ENCODE measurements at regions not wholly inside any gene's neighbourhood (a gene's known extent, or its start where the extent isn't known, plus 50 kb on each side); places are given as distances from the start of the nearest gene placed in this dataset.

GRCh38 chr13:79777504-79777903, 296.5 kb downstream of the NDFIP2 start:
- intact Hi-C loops (cut with micrococcal nuclease): loop anchor here (5.0 kb wide), 1 partner anchor 565 kb away; the partner anchor contains the start of gene SPRY2
- H3K27ac Mint-ChIP-seq: no peak overlapping the region
- H3K36me3 Mint-ChIP-seq (ENCODE audit: low read depth): no peaks in the 10 kb centered on the region
- POLR2A ChIA-PET: no interaction called here
- H3K9me3 Mint-ChIP-seq: no peaks in the 10 kb centered on the region
- H3K4me1 Mint-ChIP-seq: no peaks in the 10 kb centered on the region
- H3K4me3 Mint-ChIP-seq: no peak overlapping the region
- no peak for ATAC-seq (ENCODE audit: low read depth)
- no peak for DNase-seq
- peaks cover 2% of the 10 kb centered on the region for H3K27me3 Mint-ChIP-seq
- CTCF ChIA-PET: no interaction called here
- TF ChIP-seq CTCF (IDR thresholded peaks at IDR 0.05): no peak

- no peaks in the 10 kb centered on the region for H3K36me3 Mint-ChIP-seq (ENCODE audit: low read depth)
- CTCF ChIA-PET: interaction anchor here (1.2 to 1.6 kb wide), 2 partner anchors 565 to 586 kb away, joined by 3 to 7 read pairs; no protein-coding TSS in a partner anchor
Observed at GRCh38 chr13:79776531-79777295, 295.8 kb downstream of the NDFIP2 start.

DNA sequence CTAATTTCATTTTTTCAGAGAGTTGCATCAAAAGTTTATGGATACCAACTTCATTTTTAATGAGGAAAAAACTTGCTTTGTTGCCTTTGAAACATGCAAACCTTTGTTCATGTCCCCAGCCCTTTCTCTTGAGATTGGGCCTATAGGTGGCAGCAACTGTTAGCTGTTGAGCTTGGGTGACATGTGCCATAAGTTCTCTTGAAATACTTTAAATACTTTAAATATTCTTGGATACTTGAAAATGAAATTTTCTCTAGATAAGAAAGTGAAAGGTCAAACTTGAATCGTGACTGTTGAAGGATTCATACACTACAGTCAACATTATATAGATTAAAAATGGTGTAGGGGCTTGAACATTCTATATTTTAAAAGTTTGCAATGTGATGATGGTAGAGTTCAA, 294.9 kb downstream of the NDFIP2 start:
- Mint-ChIP-seq H3K4me3 (no peak overlapping the region), H3K4me1 (no peaks in the 10 kb centered on the region), H3K9me3 (peaks cover 7% of the 10 kb centered on the region), H3K27ac (no peak overlapping the region), H3K27me3 (peaks cover 2% of the 10 kb centered on the region), H3K36me3 (ENCODE audit: low read depth) (peaks cover 1% of the 10 kb centered on the region)
- CTCF ChIA-PET: interaction anchor here (1.2 to 1.6 kb wide), 2 partner anchors 566 to 587 kb away, joined by 3 to 7 read pairs; no protein-coding TSS in a partner anchor
- intact Hi-C loops (cut with micrococcal nuclease): loop anchor here (1.0 to 5.0 kb wide), 4 partner anchors 197 to 1241 kb away; partner anchors contain the start of gene SPRY2
- DNase-seq (no peak), ATAC-seq (ENCODE audit: low read depth) (no peak)
- POLR2A ChIA-PET: no interaction called here
- no peak for TF ChIP-seq CTCF (IDR thresholded peaks at IDR 0.05)

More at GRCh38 chr13:79776531-79777295, 295.8 kb downstream of the NDFIP2 start:
- no peaks in the 10 kb centered on the region for H3K4me1 Mint-ChIP-seq
- peaks cover under 1% of the 10 kb centered on the region for H3K9me3 Mint-ChIP-seq
- ATAC-seq (ENCODE audit: low read depth): no peak
- no peak overlapping the region for H3K27ac Mint-ChIP-seq
- H3K4me3 Mint-ChIP-seq: no peak overlapping the region
- intact Hi-C loops (cut with micrococcal nuclease): loop anchor here (1.0 to 5.0 kb wide), 2 partner anchors 197 to 566 kb away; partner anchors contain the start of gene SPRY2
- POLR2A ChIA-PET: no interaction called here
- peaks cover 2% of the 10 kb centered on the region for H3K27me3 Mint-ChIP-seq
- no peak for TF ChIP-seq CTCF (IDR thresholded peaks at IDR 0.05)
- no peak for DNase-seq

DNA sequence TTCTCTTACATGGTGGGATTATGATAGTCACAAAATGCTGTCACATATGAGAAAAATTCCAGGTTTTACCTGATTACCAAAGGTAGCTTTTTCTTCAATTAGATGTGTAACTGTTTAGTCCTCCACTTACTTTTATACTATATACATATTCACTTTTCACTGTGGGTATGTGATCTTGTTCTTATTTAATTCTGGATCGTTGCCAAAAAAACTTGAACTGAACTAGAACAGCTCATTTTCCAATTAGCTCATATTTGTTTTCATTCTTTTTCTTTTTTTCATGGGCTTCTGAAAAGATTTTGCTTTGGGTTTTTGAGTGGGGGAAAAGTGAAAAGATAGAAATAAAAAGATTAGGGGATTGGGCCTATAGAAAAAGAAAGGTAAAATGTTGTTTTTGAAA, 291.9 kb downstream of the NDFIP2 start:
- POLR2A ChIA-PET: no interaction called here
- H3K4me1 Mint-ChIP-seq: no peaks in the 10 kb centered on the region
- peaks cover 7% of the 10 kb centered on the region for H3K9me3 Mint-ChIP-seq
- intact Hi-C loops (cut with micrococcal nuclease): no loop called here
- H3K36me3 Mint-ChIP-seq (ENCODE audit: low read depth): peaks cover 1% of the 10 kb centered on the region
- H3K27ac Mint-ChIP-seq: no peak overlapping the region
- CTCF ChIA-PET: no interaction called here
- H3K4me3 Mint-ChIP-seq: no peak overlapping the region
- H3K27me3 Mint-ChIP-seq: peaks cover 2% of the 10 kb centered on the region
- no peak for ATAC-seq (ENCODE audit: low read depth)
- TF ChIP-seq CTCF (IDR thresholded peaks at IDR 0.05): no peak
- DNase-seq: no peak

GRCh38 chr13:79771493-79771892, 290.5 kb downstream of the NDFIP2 start:
- intact Hi-C loops (cut with micrococcal nuclease): no loop called here

More at GRCh38 chr13:79771493-79771892, 290.5 kb downstream of the NDFIP2 start:
- ChIA-PET POLR2A (no interaction called here), CTCF (no interaction called here)
- Mint-ChIP-seq H3K36me3 (ENCODE audit: low read depth) (peaks cover 1% of the 10 kb centered on the region), H3K9me3 (peaks cover 7% of the 10 kb centered on the region), H3K27me3 (peaks cover 2% of the 10 kb centered on the region), H3K4me3 (no peak overlapping the region), H3K4me1 (no peaks in the 10 kb centered on the region), H3K27ac (no peak overlapping the region)
- DNase-seq: no peak
- no peak for ATAC-seq (ENCODE audit: low read depth)
- no peak for TF ChIP-seq CTCF (IDR thresholded peaks at IDR 0.05)
